HCEC 1CT (cell line): ENCODE measurements at regions not wholly inside any gene's neighbourhood (a gene's known extent, or its start where the extent isn't known, plus 50 kb on each side); places are given as distances from the start of the nearest gene placed in this dataset.

Experiments used
- DNase-seq: peaks from one replicate; pipeline ENCODE4 v3.0.0-alpha.2; 2017

DNA sequence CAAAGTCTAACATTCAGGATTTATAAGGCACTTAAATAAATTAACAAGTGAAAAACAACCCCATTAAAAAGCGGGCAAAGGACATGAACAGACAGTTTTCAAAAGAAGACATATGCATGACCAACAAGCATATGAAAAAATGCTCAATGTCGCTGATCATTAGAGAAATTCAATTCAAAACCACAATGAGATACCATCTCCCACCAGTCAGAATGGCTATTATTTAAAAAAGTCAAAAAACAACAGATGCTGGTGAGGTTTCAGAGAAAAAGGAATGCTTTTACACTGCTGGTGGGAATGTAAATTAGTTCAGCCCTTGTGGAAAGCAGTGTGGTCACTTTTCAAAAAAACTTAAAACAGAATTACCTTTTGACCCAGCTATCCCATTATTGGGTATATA lies 60.7 kb upstream of the BDKRB2 start:
- DNase-seq, result no peak

DNA sequence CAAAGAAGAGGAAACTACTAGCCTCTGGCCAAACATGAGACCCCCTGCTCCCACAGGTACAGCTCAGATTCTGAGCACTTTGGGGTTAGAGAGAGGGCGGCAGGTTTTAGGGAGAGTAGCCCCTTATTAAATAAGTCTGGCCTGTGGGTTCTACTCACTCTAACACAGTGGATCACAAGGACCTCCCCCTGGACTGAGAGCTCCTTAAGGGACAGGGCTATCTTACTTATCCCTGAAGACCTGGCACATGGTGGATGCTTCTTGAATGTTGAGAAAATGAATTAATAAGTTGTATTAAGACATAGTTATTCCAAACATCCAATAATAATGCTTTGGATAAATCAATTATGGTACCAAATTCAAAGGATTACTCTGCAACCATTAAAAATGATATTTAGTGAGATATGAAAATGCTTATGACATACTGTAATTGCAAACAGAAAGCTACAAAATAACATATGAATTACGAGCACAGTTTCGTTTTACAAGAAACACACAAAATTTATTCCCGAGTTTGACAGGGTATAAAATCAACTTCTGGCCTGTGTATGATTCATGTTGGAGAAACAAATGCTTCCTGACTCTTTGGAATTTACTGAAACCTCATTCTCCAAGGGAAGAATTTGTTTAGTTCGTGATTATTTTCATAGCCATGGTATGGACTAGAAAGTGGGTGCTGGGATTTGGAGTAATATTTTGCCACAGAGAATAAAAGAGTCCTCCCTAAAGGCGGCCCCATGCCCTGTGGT lies 59.3 kb upstream of the BDKRB2 start:
- DNase-seq, result peak; percentile 84

GRCh38 chr14:96146131-96146771 lies 58.4 kb upstream of the BDKRB2 start:
- peak; percentile 39 for DNase-seq

DNA sequence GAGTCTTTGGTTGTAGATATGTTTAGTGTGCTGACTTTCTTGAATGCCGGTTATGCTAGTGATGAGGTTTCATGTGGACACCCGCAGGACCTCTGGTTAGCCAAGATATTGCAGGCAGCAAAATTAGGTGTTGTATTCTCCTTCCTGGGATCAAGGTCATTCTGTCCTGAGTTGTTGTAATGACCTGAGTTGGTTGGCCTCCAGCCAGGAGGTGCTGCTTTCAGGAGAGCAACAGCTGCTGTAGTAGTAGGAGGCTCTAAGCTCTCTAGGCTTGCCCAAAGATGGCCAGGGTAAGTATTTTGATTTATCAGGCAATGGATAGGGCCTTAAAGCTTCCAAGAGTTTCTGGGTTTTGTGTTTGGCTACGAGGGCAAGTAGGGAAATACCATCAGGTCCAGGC lies 56.0 kb upstream of the BDKRB2 start:
- no peak for DNase-seq

DNA sequence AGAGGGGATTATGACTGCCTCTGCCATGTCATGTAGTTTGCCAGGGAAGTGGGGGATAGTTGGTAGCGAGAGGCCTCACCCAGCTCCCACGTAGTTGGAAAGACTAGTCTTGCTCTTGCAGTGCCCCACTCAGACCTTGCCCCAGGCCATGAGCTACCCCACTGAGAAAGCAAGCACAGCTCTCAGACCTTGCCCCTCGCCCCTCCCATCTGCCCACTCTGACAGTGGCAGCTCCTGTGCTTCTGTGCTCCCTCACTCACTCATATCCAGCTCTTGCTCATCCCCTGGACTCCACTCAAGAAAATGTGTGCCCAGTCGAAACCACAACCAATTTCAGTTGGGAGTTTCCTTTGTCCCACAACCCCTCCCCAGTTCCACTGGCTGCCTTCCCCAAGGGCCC lies 55.5 kb upstream of the BDKRB2 start:
- no peak for DNase-seq

DNA sequence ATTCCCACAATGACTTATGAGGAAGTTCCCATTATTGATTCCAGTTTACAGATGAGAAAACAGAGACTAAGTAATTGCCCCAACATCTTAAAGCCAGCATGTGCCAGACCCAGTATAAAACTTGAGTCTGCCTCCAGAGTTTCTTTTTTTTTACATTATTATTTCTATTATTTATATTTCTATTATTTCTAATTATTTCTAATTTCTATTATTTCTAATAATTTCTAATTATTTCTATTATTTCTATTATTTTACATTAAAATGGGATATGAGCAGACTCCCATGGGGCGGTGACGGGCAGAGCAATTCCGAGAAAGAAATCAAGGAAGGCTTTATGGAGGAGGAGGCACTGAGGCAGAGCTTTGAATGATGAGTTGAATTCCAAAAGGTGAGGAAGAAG lies 54.4 kb upstream of the BDKRB2 start:
- DNase-seq, result no peak

DNA sequence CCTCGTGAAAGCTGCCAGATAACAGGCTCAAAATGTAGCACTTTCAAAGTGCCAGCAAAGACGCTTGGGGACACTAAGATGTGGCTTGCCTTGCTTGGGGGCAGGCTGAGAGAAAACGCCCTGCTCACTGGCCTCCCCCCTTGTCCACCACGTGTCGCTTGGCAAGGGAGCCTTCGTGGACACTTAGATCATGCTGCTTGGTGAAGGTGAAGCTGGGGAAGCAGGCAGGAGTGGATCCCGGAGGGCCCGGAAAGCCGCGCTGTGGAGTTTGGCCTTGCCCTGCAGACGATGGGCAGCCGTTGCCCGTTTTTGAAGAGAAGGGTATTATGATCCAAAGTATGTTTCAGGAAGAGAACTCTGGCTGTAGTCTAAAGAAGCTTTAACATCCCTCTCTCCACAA lies 53.4 kb upstream of the BDKRB2 start:
- no peak for DNase-seq

DNA sequence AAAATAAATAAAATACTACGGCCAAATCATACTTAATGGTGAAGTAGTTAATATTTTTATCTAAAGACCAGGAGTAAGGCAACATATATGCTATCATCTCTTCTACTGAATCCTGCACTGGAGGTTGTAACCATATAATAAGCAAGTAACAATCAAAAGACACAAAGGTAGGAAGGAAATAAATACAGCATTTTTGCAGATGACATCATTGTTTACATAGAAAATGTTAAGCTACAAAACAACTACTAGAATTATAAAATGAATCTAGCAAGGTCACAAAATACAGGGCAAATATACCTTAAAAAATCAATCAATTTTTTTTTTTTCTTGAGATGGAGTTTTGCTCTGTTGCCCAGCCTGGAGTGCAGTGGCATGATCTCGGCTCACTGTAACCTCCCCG lies 51.6 kb upstream of the BDKRB2 start:
- no peak for DNase-seq
